ENCODE measurements at regions not wholly inside any gene's neighbourhood (a gene's known extent, or its start where the extent isn't known, plus 50 kb on each side); places are given as distances from the start of the nearest gene placed in this dataset.

- Histone ChIP-seq H3K27me3 (ENCODE audit: control insufficient read depth in 2 of 2, insufficient read depth in 1 of 2, low read length in 1 of 2) (no peaks in the 10 kb centered on the region), H3K9me3 (ENCODE audit: control insufficient read depth in 2 of 2, insufficient read depth in 1 of 2, low read length in 1 of 2) (peaks cover 0 to 2% of the 10 kb centered on the region in 2 donors), H3K4me3 (ENCODE audit: low read length in 2 of 2) (no peak overlapping the region), H3K27ac (ENCODE audit: low read depth in 1 of 2, low read length in 1 of 2) (no peak overlapping the region), H3K4me1 (ENCODE audit: control insufficient read depth in 2 of 2, insufficient read depth in 2 of 2, low read length in 2 of 2) (no peaks in the 10 kb centered on the region), H3K36me3 (ENCODE audit: control insufficient read depth in 2 of 2, insufficient read depth in 2 of 2, low read length in 1 of 2) (no peaks in the 10 kb centered on the region)
- WGBS = 93% methylated on average over 19 of the region's 19 CpGs
- DNase-seq (ENCODE audit: low read depth in 6 of 9, low spot score in 9 of 9) = no peak
Measured at GRCh38 chr4:3824521-3825270, 58.5 kb downstream of the ADRA2C start.

- DNase-seq (ENCODE audit: low read depth in 6 of 9, low spot score in 9 of 9) = no peak
- 90% methylated on average over 11 of the region's 11 CpGs for WGBS
- Histone ChIP-seq H3K36me3 (ENCODE audit: control insufficient read depth in 2 of 2, insufficient read depth in 2 of 2, low read length in 1 of 2) (no peaks in the 10 kb centered on the region), H3K27me3 (ENCODE audit: control insufficient read depth in 2 of 2, insufficient read depth in 1 of 2, low read length in 1 of 2) (no peaks in the 10 kb centered on the region), H3K27ac (ENCODE audit: low read depth in 1 of 2, low read length in 1 of 2) (no peak overlapping the region), H3K9me3 (ENCODE audit: control insufficient read depth in 2 of 2, insufficient read depth in 1 of 2, low read length in 1 of 2) (peaks cover 0 to 2% of the 10 kb centered on the region in 2 donors), H3K4me3 (ENCODE audit: low read length in 2 of 2) (no peak overlapping the region), H3K4me1 (ENCODE audit: control insufficient read depth in 2 of 2, insufficient read depth in 2 of 2, low read length in 2 of 2) (no peaks in the 10 kb centered on the region)
Measured at GRCh38 chr4:3825530-3825929, 59.3 kb downstream of the ADRA2C start.

- Histone ChIP-seq H3K9me3 (ENCODE audit: control insufficient read depth in 2 of 2, insufficient read depth in 1 of 2, low read length in 1 of 2) (no peaks in the 10 kb centered on the region), H3K4me3 (ENCODE audit: low read length in 2 of 2) (no peak overlapping the region), H3K4me1 (ENCODE audit: control insufficient read depth in 2 of 2, insufficient read depth in 2 of 2, low read length in 2 of 2) (no peaks in the 10 kb centered on the region), H3K36me3 (ENCODE audit: control insufficient read depth in 2 of 2, insufficient read depth in 2 of 2, low read length in 1 of 2) (no peaks in the 10 kb centered on the region), H3K27me3 (ENCODE audit: control insufficient read depth in 2 of 2, insufficient read depth in 1 of 2, low read length in 1 of 2) (no peaks in the 10 kb centered on the region), H3K27ac (ENCODE audit: low read depth in 1 of 2, low read length in 1 of 2) (no peak overlapping the region)
- DNase-seq (ENCODE audit: low read depth in 6 of 9, low spot score in 9 of 9) = no peak
- WGBS = 86% methylated on average over 33 of the region's 33 CpGs
Measured at GRCh38 chr4:3826247-3827172, 60.3 kb downstream of the ADRA2C start.

GRCh38 chr4:3827616-3828492 lies 61.7 kb downstream of the ADRA2C start:
- no peak overlapping the region for H3K27ac ChIP-seq (ENCODE audit: low read depth in 1 of 2, low read length in 1 of 2)

GRCh38 chr4:3828546-3828945 lies 62.4 kb downstream of the ADRA2C start:
- no peaks in the 10 kb centered on the region for H3K4me1 ChIP-seq (ENCODE audit: control insufficient read depth in 2 of 2, insufficient read depth in 2 of 2, low read length in 2 of 2)
- H3K4me3 ChIP-seq (ENCODE audit: low read length in 2 of 2) = no peak overlapping the region
- no peak for DNase-seq (ENCODE audit: low read depth in 6 of 9, low spot score in 9 of 9)
- H3K9me3 ChIP-seq (ENCODE audit: control insufficient read depth in 2 of 2, insufficient read depth in 1 of 2, low read length in 1 of 2) = no peaks in the 10 kb centered on the region
- H3K36me3 ChIP-seq (ENCODE audit: control insufficient read depth in 2 of 2, insufficient read depth in 2 of 2, low read length in 1 of 2) = no peaks in the 10 kb centered on the region
- H3K27me3 ChIP-seq (ENCODE audit: control insufficient read depth in 2 of 2, insufficient read depth in 1 of 2, low read length in 1 of 2) = no peaks in the 10 kb centered on the region
- 93% methylated on average over 9 of the region's 9 CpGs for WGBS
- H3K27ac ChIP-seq (ENCODE audit: low read depth in 1 of 2, low read length in 1 of 2) = no peak overlapping the region

More at GRCh38 chr4:3827616-3828492, 61.7 kb downstream of the ADRA2C start:
- H3K4me3 ChIP-seq (ENCODE audit: low read length in 2 of 2) = no peak overlapping the region
- no peaks in the 10 kb centered on the region for H3K9me3 ChIP-seq (ENCODE audit: control insufficient read depth in 2 of 2, insufficient read depth in 1 of 2, low read length in 1 of 2)
- H3K4me1 ChIP-seq (ENCODE audit: control insufficient read depth in 2 of 2, insufficient read depth in 2 of 2, low read length in 2 of 2) = no peaks in the 10 kb centered on the region
- DNase-seq (ENCODE audit: low read depth in 6 of 9, low spot score in 9 of 9) = no peak
- no peaks in the 10 kb centered on the region for H3K27me3 ChIP-seq (ENCODE audit: control insufficient read depth in 2 of 2, insufficient read depth in 1 of 2, low read length in 1 of 2)
- WGBS = 81% methylated on average over 24 of the region's 24 CpGs
- no peaks in the 10 kb centered on the region for H3K36me3 ChIP-seq (ENCODE audit: control insufficient read depth in 2 of 2, insufficient read depth in 2 of 2, low read length in 1 of 2)

- 92% methylated on average over 20 of the region's 20 CpGs for WGBS
- Histone ChIP-seq H3K27me3 (ENCODE audit: control insufficient read depth in 2 of 2, insufficient read depth in 1 of 2, low read length in 1 of 2) (peaks cover 0 to 6% of the 10 kb centered on the region in 2 donors), H3K9me3 (ENCODE audit: control insufficient read depth in 2 of 2, insufficient read depth in 1 of 2, low read length in 1 of 2) (no peaks in the 10 kb centered on the region), H3K27ac (ENCODE audit: low read depth in 1 of 2, low read length in 1 of 2) (no peak overlapping the region), H3K4me1 (ENCODE audit: control insufficient read depth in 2 of 2, insufficient read depth in 2 of 2, low read length in 2 of 2) (no peaks in the 10 kb centered on the region), H3K36me3 (ENCODE audit: control insufficient read depth in 2 of 2, insufficient read depth in 2 of 2, low read length in 1 of 2) (no peaks in the 10 kb centered on the region), H3K4me3 (ENCODE audit: low read length in 2 of 2) (no peak overlapping the region)
- no peak for DNase-seq (ENCODE audit: low read depth in 6 of 9, low spot score in 9 of 9)
Measured at GRCh38 chr4:3829211-3829955, 63.2 kb downstream of the ADRA2C start.

- Histone ChIP-seq H3K4me3 (ENCODE audit: low read length in 2 of 2) (no peak overlapping the region), H3K4me1 (ENCODE audit: control insufficient read depth in 2 of 2, insufficient read depth in 2 of 2, low read length in 2 of 2) (no peaks in the 10 kb centered on the region), H3K36me3 (ENCODE audit: control insufficient read depth in 2 of 2, insufficient read depth in 2 of 2, low read length in 1 of 2) (no peaks in the 10 kb centered on the region), H3K27ac (ENCODE audit: low read depth in 1 of 2, low read length in 1 of 2) (no peak overlapping the region), H3K27me3 (ENCODE audit: control insufficient read depth in 2 of 2, insufficient read depth in 1 of 2, low read length in 1 of 2) (peaks cover 0 to 13% of the 10 kb centered on the region in 2 donors), H3K9me3 (ENCODE audit: control insufficient read depth in 2 of 2, insufficient read depth in 1 of 2, low read length in 1 of 2) (no peaks in the 10 kb centered on the region)
- 74% methylated on average over 19 of the region's 19 CpGs for WGBS
- no peak for DNase-seq (ENCODE audit: low read depth in 6 of 9, low spot score in 9 of 9)
Measured at GRCh38 chr4:3829956-3830773, 64.0 kb downstream of the ADRA2C start.
